IPS-NIHi11 (cell line): ENCODE measurements at regions not wholly inside any gene's neighbourhood (a gene's known extent, or its start where the extent isn't known, plus 50 kb on each side); places are given as distances from the start of the nearest gene placed in this dataset.

Experiments used
- DNase-seq: peaks from one replicate; pipeline ENCODE4 v3.0.0; 2012; ENCODE audit warnings: mixed read lengths, low spot score

- no peak for DNase-seq
Observed at GRCh38 chrX:134747006-134747405, 50.0 kb downstream of the PABIR2 start.

- DNase-seq, result no peak
Observed at GRCh38 chrX:134746410-134746785, 50.6 kb downstream of the PABIR2 start.

- no peak for DNase-seq
Observed at GRCh38 chrX:134745636-134746409, 51.2 kb downstream of the PABIR2 start.

GRCh38 chrX:134743091-134743490 lies 53.9 kb downstream of the PABIR2 start:
- no peak for DNase-seq

GRCh38 chrX:134742573-134742972 lies 54.4 kb downstream of the PABIR2 start:
- DNase-seq, result no peak

- no peak for DNase-seq
Observed at GRCh38 chrX:134741746-134742145, 55.3 kb downstream of the PABIR2 start.

- DNase-seq, result no peak
Observed at GRCh38 chrX:134738986-134739740, 57.8 kb downstream of the PABIR2 start.

- DNase-seq, result no peak
Observed at GRCh38 chrX:134738445-134738844, 58.6 kb downstream of the PABIR2 start.

GRCh38 chrX:134737721-134738369 lies 59.2 kb downstream of the PABIR2 start:
- no peak for DNase-seq

- DNase-seq, result no peak
Observed at GRCh38 chrX:134737061-134737460, 59.9 kb downstream of the PABIR2 start.

GRCh38 chrX:134736356-134736755 lies 60.6 kb downstream of the PABIR2 start:
- DNase-seq, result no peak

- DNase-seq, result no peak
Observed at GRCh38 chrX:134735015-134735414, 62.0 kb downstream of the PABIR2 start.

GRCh38 chrX:134734466-134734952 lies 62.5 kb downstream of the PABIR2 start:
- no peak for DNase-seq

- no peak for DNase-seq
Observed at GRCh38 chrX:134733591-134733990, 63.4 kb downstream of the PABIR2 start.

GRCh38 chrX:134732676-134733075 lies 64.3 kb downstream of the PABIR2 start:
- no peak for DNase-seq

GRCh38 chrX:134732152-134732551 lies 64.9 kb downstream of the PABIR2 start:
- no peak for DNase-seq

- no peak for DNase-seq
Observed at GRCh38 chrX:134727363-134727762, 69.1 kb upstream of the PLAC1 start.

- DNase-seq, result no peak
Observed at GRCh38 chrX:134725103-134725690, 66.9 kb upstream of the PLAC1 start.

GRCh38 chrX:134721766-134722532 lies 63.7 kb upstream of the PLAC1 start:
- no peak for DNase-seq

- DNase-seq, result no peak
Observed at GRCh38 chrX:134718966-134719317, 60.7 kb upstream of the PLAC1 start.

GRCh38 chrX:134718105-134718965 lies 60.1 kb upstream of the PLAC1 start:
- peak; percentile 16 for DNase-seq
